ENCODE measurements at regions not wholly inside any gene's neighbourhood (a gene's known extent, or its start where the extent isn't known, plus 50 kb on each side); places are given as distances from the start of the nearest gene placed in this dataset.
"Not testable (repeated sequence)": the region's sequence is repeated elsewhere in the genome, so short reads cannot be mapped to it uniquely, and the experiment has no call there.

DNA sequence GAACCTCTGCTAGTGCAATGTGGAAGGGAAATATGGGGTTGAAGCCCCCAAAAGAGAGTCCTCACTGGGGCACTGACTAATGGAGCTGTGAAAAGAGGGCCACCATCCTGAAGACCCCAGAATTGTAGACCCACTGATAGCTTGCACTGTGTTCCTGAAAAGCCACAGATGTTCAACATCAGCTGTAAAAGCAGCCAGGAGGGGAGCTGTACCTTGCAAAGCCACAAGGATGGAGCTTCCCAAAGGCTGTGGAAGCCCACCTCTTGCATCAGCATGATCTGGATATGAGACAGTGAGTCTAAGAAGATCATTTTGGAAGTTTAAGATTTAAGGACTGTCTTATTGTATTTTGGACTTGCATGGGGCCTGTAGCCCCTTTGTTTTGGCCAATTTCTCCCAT, 125.8 kb upstream of the TGFBR2 start:
- DNase-seq (ENCODE audit: low spot score): no peak
- TF ChIP-seq, protein P1, sequence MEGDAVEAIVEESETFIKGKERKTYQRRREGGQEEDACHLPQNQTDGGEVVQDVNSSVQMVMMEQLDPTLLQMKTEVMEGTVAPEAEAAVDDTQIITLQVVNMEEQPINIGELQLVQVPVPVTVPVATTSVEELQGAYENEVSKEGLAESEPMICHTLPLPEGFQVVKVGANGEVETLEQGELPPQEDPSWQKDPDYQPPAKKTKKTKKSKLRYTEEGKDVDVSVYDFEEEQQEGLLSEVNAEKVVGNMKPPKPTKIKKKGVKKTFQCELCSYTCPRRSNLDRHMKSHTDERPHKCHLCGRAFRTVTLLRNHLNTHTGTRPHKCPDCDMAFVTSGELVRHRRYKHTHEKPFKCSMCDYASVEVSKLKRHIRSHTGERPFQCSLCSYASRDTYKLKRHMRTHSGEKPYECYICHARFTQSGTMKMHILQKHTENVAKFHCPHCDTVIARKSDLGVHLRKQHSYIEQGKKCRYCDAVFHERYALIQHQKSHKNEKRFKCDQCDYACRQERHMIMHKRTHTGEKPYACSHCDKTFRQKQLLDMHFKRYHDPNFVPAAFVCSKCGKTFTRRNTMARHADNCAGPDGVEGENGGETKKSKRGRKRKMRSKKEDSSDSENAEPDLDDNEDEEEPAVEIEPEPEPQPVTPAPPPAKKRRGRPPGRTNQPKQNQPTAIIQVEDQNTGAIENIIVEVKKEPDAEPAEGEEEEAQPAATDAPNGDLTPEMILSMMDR (IDR thresholded peaks at IDR 0.05; ENCODE audit: borderline replicate concordance, control extremely low read depth, extremely low read depth, insufficient read depth, missing control alignments): no peak
- in situ Hi-C loops (cut with MboI; ENCODE audit: low sequenced_read_pairs, unreplicated experiment): no loop called here

DNA sequence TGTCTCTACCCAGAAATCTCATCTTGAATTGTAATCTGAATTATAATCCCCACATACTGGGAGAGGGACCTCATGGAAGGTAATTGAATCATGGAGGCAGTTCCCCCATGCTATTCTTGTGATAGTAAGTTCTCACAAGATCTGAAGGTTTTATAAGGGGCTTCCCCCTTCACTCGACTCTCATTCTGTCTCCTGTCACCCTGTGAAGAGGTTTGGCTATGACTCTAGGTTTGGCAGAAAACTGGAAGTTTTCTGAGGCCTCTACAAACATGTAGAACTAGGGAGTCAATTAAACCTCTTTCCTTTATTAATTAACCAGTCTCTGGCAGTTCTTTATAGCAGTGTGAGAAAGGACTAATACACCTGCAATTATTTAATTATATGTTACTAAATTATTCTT, 125.2 kb upstream of the TGFBR2 start:
- TF ChIP-seq, protein P1 (IDR thresholded peaks at IDR 0.05; ENCODE audit: borderline replicate concordance, control extremely low read depth, extremely low read depth, insufficient read depth, missing control alignments): no peak
- no peak for DNase-seq (ENCODE audit: low spot score)
- in situ Hi-C loops (cut with MboI; ENCODE audit: low sequenced_read_pairs, unreplicated experiment): no loop called here

DNA sequence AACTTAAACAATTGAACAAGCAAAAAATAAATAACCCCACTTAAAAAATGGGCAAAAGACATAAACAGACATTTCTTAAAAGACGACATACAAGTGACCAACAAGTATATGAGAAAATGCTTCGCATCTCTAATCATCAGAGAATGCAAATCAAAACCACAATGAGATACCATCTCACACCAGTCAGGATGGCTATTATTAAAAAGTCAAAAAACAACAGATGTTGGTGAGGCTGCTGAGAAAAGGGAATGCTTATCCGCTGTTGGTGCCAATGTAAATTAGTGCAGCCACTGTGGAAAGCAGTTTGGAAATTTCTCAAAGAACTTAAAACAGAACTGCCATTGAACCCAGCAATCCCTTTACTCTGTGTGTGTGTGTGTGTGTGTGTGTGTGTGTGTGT, 122.2 kb upstream of the TGFBR2 start:
- in situ Hi-C loops (cut with MboI; ENCODE audit: low sequenced_read_pairs, unreplicated experiment); DNase-seq (ENCODE audit: low spot score): not testable (repeated sequence)

DNA sequence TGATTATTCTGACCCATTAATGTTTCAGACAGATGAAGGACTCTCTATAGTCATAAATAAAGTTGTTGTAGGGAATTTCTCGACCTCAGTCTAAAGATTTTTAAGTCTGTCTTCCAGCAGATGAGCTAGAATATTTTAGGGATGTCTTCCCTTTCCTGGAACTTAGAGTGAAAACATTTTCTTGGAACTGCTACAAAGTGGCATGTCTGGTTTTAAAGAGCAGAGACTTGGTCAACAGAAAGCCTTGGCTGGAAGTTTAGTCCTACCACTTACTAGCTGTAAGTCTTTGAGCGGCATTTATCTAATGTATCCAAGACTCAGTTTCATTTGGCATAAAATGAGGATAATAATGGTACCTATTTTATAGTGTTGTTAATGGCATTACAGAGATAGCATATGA, 120.0 kb upstream of the TGFBR2 start:
- in situ Hi-C loops (cut with MboI; ENCODE audit: low sequenced_read_pairs, unreplicated experiment): no loop called here
- TF ChIP-seq, protein P1 (IDR thresholded peaks at IDR 0.05; ENCODE audit: borderline replicate concordance, control extremely low read depth, extremely low read depth, insufficient read depth, missing control alignments): no peak
- DNase-seq (ENCODE audit: low spot score): no peak

DNA sequence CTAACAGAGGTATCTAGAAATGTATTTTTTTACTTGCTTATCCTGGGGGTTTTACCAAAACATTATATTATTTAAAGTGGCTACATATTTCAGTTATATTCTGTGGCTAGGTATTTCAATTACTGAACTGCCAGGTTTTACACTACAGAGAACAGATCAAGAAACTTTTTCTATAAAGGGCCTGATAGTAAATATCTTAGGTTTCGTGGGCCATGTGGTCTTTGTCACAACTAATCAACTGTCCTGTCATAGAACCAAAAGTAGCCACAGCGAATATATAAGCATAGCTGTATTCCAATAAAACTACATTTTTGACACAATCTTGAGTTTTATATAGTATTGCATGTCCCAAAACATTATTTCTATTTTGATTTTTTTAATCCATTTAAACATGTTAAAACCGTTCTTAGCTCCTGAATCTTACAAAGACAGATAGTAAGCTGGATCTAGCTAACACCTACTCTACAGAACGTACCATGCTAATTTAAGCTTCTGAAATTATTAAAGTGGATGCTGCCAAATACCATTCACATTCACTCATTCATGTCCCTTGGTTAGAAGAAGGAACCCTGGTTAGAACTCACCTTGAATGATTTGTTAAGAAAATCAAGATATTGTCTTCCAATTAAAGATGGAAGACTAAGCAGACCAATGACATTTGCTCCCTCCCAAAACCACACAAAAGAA, 118.2 kb upstream of the TGFBR2 start:
- TF ChIP-seq, protein P1 (IDR thresholded peaks at IDR 0.05; ENCODE audit: borderline replicate concordance, control extremely low read depth, extremely low read depth, insufficient read depth, missing control alignments): no peak
- in situ Hi-C loops (cut with MboI; ENCODE audit: low sequenced_read_pairs, unreplicated experiment): no loop called here
- DNase-seq (ENCODE audit: low spot score): no peak

DNA sequence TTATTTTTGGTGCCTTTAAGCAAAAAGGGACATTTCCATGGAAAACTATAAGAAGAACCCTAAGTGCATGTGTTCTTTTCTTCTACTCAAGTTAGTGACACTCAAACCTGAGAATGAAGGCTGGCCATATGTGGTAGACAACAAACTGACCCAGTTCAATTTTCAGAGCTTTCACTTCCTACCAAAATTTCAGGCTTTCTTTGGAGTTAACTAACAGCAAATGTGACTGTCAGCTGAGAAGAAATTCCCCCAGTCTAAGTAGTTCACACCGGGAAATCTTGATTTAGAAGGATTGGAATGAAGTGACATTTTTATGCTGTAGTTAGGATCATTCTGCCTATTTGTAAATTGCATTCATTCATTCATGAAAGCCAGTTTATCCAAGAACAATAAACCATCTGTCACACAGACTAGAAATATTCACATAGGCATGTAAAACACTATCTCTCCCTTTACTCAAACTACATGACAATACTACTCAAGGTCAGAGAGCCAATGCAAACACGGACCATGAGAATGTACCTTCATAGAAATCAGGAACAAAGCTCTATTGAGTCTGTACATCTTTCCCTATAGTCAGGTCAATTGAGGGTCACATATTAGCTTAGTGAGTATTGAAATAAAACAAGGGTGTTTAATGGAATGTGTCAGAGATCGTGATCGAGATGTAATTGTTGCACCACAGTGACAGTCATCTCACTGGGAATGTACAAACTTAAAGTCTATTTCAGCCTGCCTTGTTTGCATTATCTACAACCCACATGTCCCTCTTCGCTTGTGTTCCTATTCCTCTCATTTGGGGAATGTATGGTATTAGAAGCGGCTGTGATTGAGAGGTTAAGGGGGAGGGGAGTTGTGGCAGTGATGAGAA, 113.8 kb upstream of the TGFBR2 start:
- TF ChIP-seq, protein P1 (IDR thresholded peaks at IDR 0.05; ENCODE audit: borderline replicate concordance, control extremely low read depth, extremely low read depth, insufficient read depth, missing control alignments): no peak
- no peak for DNase-seq (ENCODE audit: low spot score)
- in situ Hi-C loops (cut with MboI; ENCODE audit: low sequenced_read_pairs, unreplicated experiment): no loop called here

DNA sequence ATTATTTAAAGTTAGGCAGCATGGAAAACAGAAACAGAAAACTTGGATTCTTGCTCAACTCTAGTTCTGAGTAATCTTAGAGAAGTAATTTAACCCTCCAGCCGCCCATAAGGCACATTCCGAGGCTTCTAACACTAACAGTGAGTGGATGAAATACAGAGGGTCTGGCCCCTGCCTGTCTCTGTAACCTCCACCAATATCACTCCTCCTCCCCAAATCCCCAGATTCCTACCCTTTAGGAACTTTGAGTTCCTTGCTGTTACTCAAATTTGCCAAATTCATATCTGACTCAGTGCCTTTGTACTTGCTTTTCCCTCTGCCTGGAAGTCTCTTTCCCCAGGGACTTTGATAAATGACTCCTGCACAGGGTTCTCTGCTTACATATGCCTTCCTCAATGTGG, 112.5 kb upstream of the TGFBR2 start:
- in situ Hi-C loops (cut with MboI; ENCODE audit: low sequenced_read_pairs, unreplicated experiment): no loop called here
- TF ChIP-seq, protein P1 (IDR thresholded peaks at IDR 0.05; ENCODE audit: borderline replicate concordance, control extremely low read depth, extremely low read depth, insufficient read depth, missing control alignments): no peak
- no peak for DNase-seq (ENCODE audit: low spot score)
